Liver (tissue), 3 donors: ENCODE measurements at regions not wholly inside any gene's neighbourhood (a gene's known extent, or its start where the extent isn't known, plus 50 kb on each side); places are given as distances from the start of the nearest gene placed in this dataset.

Experiments
- CTCF ChIP-seq: fragments of 150-350 bp; IDR thresholded peaks from 2 replicates; pipeline ENCODE4 v1.5.1; 2017; ENCODE audit warnings: improper control_type of control experiment, low read depth, low read length; ENCODE audit not compliant: missing input control
- TAF1 ChIP-seq: conservative IDR thresholded peaks from 2 replicates; pipeline ENCODE4 v1.6.1; 2016; ENCODE audit warnings: antibody characterized with exemption, mild to moderate bottlenecking
- ZBTB33 ChIP-seq: IDR thresholded peaks from 2 replicates; pipeline ENCODE4 v1.6.1; 2016; ENCODE audit warnings: antibody characterized with exemption
- donor health status: healthy.
- donor health status: healthy.

GRCh38 chr2:147320146-147320545 is 524.7 kb upstream of the ACVR2A start:
- TF ChIP-seq TAF1 (no peak), CTCF (no peak), ZBTB33 (no peak)
